ENCODE measurements at regions not wholly inside any gene's neighbourhood (a gene's known extent, or its start where the extent isn't known, plus 50 kb on each side); places are given as distances from the start of the nearest gene placed in this dataset.

DNA sequence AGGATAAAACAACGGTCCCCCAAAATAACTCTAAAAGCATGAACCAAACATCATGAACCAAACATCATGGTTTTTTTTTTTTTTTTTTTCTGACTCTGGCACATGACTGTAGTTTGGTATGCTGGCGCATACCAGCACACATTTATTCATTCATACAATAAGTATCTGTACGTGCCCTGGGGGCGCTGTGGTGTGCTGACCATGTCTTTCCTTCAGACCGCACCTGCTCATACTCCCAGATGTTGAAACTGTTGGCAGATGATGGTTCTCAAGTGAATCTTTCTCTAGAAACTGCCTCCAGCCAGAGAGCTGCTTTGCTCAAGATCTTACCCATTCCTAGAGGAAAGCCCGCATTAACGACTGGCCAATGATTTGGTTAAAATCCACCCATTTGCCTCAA lies 114.7 kb upstream of the ANKRD30A start:
- TF ChIP-seq, protein P1, sequence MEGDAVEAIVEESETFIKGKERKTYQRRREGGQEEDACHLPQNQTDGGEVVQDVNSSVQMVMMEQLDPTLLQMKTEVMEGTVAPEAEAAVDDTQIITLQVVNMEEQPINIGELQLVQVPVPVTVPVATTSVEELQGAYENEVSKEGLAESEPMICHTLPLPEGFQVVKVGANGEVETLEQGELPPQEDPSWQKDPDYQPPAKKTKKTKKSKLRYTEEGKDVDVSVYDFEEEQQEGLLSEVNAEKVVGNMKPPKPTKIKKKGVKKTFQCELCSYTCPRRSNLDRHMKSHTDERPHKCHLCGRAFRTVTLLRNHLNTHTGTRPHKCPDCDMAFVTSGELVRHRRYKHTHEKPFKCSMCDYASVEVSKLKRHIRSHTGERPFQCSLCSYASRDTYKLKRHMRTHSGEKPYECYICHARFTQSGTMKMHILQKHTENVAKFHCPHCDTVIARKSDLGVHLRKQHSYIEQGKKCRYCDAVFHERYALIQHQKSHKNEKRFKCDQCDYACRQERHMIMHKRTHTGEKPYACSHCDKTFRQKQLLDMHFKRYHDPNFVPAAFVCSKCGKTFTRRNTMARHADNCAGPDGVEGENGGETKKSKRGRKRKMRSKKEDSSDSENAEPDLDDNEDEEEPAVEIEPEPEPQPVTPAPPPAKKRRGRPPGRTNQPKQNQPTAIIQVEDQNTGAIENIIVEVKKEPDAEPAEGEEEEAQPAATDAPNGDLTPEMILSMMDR (IDR thresholded peaks at IDR 0.05; ENCODE audit: extremely low read depth in 1 of 2, insufficient read depth in 1 of 2, low read depth in 1 of 2, low read length in 2 of 2) = no peak
- TF ChIP-seq POLR2A (IDR thresholded peaks at IDR 0.05; ENCODE audit: low read depth, low read length) (no peak), POLR2AphosphoS5 (IDR thresholded peaks at IDR 0.05; ENCODE audit: insufficient read depth, low read depth, low read length) (no peak)

Measured in endothelial cell of umbilical vein (primary cell).